Heart left ventricle (tissue), 16 donors: ENCODE measurements at regions not wholly inside any gene's neighbourhood (a gene's known extent, or its start where the extent isn't known, plus 50 kb on each side); places are given as distances from the start of the nearest gene placed in this dataset.

Experiments used
- ATAC-seq, 4 donors: fragments of 200-7000 bp; cut with Tn5 transposase; one replicate each; pipeline ENCODE4 v1.9.1; 2020 to 2022; ENCODE audit warnings: moderate library complexity in 4 of 4, mild to moderate bottlenecking in 3 of 4, moderate number of reproducible peaks in 1 of 4
- DNase-seq, 5 donors: peaks; one replicate each; pipeline ENCODE4 v3.0.0-alpha.2; 2020
- H3K27ac ChIP-seq, 12 donors: fragments of 200-600 bp; sonication (generic) in 4 of 12; one replicate each; pipeline versions ENCODE4 v1.5.0 to v1.8.0; 2016 to 2022; ENCODE audit warnings: mild to moderate bottlenecking in 2 of 12
- H3K27me3 ChIP-seq, 9 donors: fragments of 200-600 bp; sonication (generic) in 2 of 9; one replicate each; pipeline versions ENCODE4 v1.5.1 to v1.8.0; 2016 to 2022; ENCODE audit warnings: mild to moderate bottlenecking in 3 of 9
- H3K36me3 ChIP-seq, 9 donors: fragments of 200-600 bp; sonication (generic) in 2 of 9; one replicate each; pipeline versions ENCODE4 v1.5.0 to v1.8.0; 2018 to 2022; ENCODE audit warnings: mild to moderate bottlenecking in 2 of 9
- H3K4me1 ChIP-seq, 12 donors: fragments of 200-600 bp; sonication (generic) in 4 of 12; one replicate each; pipeline versions ENCODE4 v1.5.0 to v1.8.0; 2016 to 2022; ENCODE audit warnings: mild to moderate bottlenecking in 3 of 12
- H3K4me3 ChIP-seq, 12 donors: fragments of 200-600 bp; sonication (generic) in 4 of 12; one replicate each; pipeline versions ENCODE4 v1.5.0 to v1.8.0; 2017 to 2022; ENCODE audit warnings: mild to moderate bottlenecking in 9 of 12, moderate library complexity in 4 of 12
- H3K9me3 ChIP-seq, 12 donors: fragments of 200-600 bp; sonication (generic) in 4 of 12; one replicate each; pipeline versions ENCODE4 v1.5.0 to v1.8.0; 2016 to 2022; ENCODE audit warnings: mild to moderate bottlenecking in 1 of 12
- POLR2A ChIP-seq, 2 donors: fragments of 450-650 bp; IDR thresholded peaks; one replicate each; pipeline ENCODE4 v1.6.1; 2017; ENCODE audit warnings: antibody characterized with exemption in 2 of 2, mild to moderate bottlenecking in 2 of 2, moderate library complexity in 2 of 2
- WGBS, 4 donors: extraction: QIAGEN DNeasy Blood & Tissue Kit in 2 of 4; methylation state at CpG; one replicate each; pipeline versions ENCODE4 v1.1.5 to v1.1.7; 2013 to 2018; 5-methylcytosine and 5-hydroxymethylcytosine counted together
- intact Hi-C, 10 donors: fragments of 100-400 bp; cut with DNase I; formaldehyde crosslinking; loops; one replicate each; pipeline versions ENCODE4 v1.11.1 to v1.14.2; 2022
- TF ChIP-seq, protein P1 (sequence below), 12 donors: fragments of 200-600 bp; sonication (generic) in 4 of 12; IDR thresholded peaks; one replicate each; pipeline versions ENCODE4 v1.5.0 to v1.8.0; 2018 to 2022; ENCODE audit warnings: antibody characterized with exemption in 12 of 12, mild to moderate bottlenecking in 5 of 12
- donor health status: ischemic (EF 13 %, LVEDD 7.1; RV severe dilation, severe dysfunction).
- donor health status: healthy with polysubstance abuse.
- donor health status: DM: no; HTN: yes; CAD: no.
- donor health status: DM: no; HTN: no; CAD: no.
- donor health status: ischemic (EF 25% LVEDD 6.9; RV normal size, moderate dysfunction).
- donor health status: ischemic (EF 25% LVEDD 5.7; RV mildly dilated, moderate dysfunction).
- donor health status: healthy.
- donor health status: DM: yes; HTN: yes; CAD: no.
- donor health status: ischemic (EF 35%, LVEDD 5.7; RV mildly dilated, moderate dysfunction).
- donor health status: nonischemic (EF 11% LVEDD 7.7; RV severe dilation, severe dysfunction).
- donor health status: DM: yes; HTN: yes; CAD: no.
- donor health status: PGD.
- donor health status: ischemic (EF 29% LVEDD 5.4; RV normal size, mild dysfunction).
- donor health status: nonischemic (EF 23%, LVEDD 6.1; RV moderate dilation, normal function).

DNA sequence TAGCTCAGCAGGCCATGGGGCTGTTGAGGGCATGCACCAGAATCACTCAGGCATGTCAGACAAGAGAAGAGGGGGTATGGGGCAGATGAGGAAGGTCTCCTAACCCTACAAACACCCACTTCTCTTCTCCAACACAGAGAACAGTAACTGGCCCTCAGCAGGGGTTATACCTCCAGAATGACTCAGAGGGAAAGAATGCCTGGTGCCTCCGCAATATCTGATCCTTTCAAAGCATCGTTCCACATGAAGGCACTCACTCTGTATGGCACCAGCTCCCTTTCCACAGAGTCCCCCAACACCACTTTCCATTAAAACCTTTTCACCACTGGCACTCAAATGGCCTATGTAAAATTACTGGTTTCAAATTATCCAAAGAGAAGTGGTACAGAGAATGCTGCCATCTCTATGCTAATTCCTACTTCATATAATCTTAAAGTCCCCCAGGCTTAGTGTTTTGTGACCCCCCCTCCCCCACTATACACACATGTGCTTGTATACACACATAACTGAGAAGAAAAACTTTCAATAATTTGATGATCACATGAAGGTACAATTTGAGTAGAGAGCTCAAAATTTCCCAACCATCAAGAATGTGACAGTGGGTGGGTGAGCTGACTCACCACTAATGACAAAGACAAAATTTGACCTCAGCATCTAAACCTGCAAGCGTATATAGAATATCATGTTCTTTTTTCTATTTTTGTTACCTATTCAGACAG is 91.5 kb downstream of the SIPA1L2 start:
- TF ChIP-seq POLR2A (IDR thresholded peaks at IDR 0.05) = no peak
- TF ChIP-seq, protein P1, sequence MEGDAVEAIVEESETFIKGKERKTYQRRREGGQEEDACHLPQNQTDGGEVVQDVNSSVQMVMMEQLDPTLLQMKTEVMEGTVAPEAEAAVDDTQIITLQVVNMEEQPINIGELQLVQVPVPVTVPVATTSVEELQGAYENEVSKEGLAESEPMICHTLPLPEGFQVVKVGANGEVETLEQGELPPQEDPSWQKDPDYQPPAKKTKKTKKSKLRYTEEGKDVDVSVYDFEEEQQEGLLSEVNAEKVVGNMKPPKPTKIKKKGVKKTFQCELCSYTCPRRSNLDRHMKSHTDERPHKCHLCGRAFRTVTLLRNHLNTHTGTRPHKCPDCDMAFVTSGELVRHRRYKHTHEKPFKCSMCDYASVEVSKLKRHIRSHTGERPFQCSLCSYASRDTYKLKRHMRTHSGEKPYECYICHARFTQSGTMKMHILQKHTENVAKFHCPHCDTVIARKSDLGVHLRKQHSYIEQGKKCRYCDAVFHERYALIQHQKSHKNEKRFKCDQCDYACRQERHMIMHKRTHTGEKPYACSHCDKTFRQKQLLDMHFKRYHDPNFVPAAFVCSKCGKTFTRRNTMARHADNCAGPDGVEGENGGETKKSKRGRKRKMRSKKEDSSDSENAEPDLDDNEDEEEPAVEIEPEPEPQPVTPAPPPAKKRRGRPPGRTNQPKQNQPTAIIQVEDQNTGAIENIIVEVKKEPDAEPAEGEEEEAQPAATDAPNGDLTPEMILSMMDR (IDR thresholded peaks at IDR 0.05) = no peak
- H3K27me3 ChIP-seq = no peaks in the 10 kb centered on the region
- no peaks in the 10 kb centered on the region for H3K36me3 ChIP-seq
- H3K4me3 ChIP-seq = no peak overlapping the region
- DNase-seq (no peak), ATAC-seq (peak in 3 of 4 donors; percentile 35 to 54 (median 37))
- H3K9me3 ChIP-seq = peaks cover 0 to 4% (median 0%) of the 10 kb centered on the region in 12 donors
- 50 to 60% (median 53%) methylated on average over 3 of the region's 3 CpGs for WGBS, 4 donors
- H3K27ac ChIP-seq = no peak overlapping the region
- peaks cover 0 to 61% (median 25%) of the 10 kb centered on the region in 12 donors for H3K4me1 ChIP-seq
- intact Hi-C loops = no loop called here

DNA sequence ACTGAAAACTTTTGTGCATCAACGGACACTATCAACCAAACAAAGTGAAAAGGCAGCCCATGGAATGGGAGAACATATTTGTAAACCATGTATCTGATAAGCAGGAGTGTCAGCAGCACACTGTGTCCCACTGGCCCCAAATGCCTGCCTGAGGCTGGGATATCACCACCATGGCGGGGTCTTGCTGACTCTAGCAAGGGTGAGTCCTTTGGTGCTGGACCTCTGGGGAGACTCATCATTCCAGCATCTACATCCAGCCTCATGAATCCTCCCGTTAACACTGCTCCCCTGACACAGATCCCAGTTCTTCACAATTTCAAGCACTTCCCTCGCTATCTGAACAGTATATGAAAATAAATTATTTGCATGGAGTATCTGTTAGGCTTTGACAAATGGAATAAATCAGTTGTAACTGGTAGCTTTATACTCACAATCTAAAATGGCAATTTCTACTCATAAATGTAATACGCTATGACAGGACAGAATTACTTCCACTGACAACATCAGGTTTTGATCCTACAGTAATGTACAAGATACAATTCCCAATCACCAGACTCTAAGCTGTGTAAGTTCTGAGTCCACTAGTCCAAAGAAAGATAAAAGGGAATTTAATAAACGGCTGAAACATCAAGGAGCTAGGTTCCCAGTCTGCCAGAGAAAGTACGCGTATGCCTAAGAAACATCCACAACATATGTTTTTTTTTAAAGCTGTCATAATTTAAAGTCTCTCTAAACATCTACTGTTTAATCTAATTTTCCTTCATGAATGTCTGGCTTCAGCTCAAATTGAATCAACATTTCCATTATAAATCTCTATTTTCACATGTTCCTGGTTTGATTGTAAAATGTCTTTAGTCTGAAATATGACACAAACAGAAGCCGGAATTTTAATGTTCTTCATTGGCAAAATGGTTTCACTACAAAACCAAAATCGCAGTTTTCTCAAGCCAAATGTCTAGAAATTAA is 95.1 kb downstream of the SIPA1L2 start:
- H3K4me3 ChIP-seq = no peak overlapping the region
- DNase-seq = no peak
- 82 to 88% (median 84%) methylated on average over 10 of the region's 10 CpGs for WGBS, 4 donors
- peak in 3 of 4 donors; percentile 25 to 65 (median 50) for ATAC-seq
- intact Hi-C loops = no loop called here
- H3K4me1 ChIP-seq = peaks cover 0 to 61% (median 26%) of the 10 kb centered on the region in 12 donors
- peaks cover 0 to 4% (median 0%) of the 10 kb centered on the region in 12 donors for H3K9me3 ChIP-seq
- no peak overlapping the region for H3K27ac ChIP-seq
- H3K27me3 ChIP-seq = no peaks in the 10 kb centered on the region
- H3K36me3 ChIP-seq = peaks cover 0 to 13% (median 0%) of the 10 kb centered on the region in 9 donors
- no peak for TF ChIP-seq POLR2A (IDR thresholded peaks at IDR 0.05)
- TF ChIP-seq, protein P1 (IDR thresholded peaks at IDR 0.05) = no peak

DNA sequence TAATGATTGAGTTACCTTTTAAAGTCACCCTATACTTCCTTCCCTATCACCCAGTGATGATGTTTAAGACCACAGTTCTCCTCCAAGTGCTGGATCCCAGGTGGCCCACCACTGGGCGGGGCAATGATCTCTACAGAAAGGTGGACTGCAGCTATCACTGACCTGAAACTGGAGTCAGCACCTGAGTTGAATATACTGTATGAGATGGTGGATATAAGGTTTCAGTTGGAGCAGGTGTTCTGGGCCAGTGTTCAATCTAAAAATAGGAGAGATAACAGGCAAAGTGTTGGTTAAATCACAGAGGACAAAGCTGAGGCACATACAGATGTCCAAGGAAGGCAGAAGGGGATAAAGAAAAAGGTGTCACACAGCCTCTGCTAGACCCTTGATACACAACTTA is 96.6 kb downstream of the SIPA1L2 start:
- Histone ChIP-seq H3K4me3 (no peak overlapping the region), H3K27ac (no peak overlapping the region), H3K9me3 (peaks cover 0 to 4% (median 0%) of the 10 kb centered on the region in 12 donors), H3K27me3 (no peaks in the 10 kb centered on the region), H3K4me1 (peaks cover 0 to 60% (median 25%) of the 10 kb centered on the region in 12 donors), H3K36me3 (peaks cover 0 to 13% (median 0%) of the 10 kb centered on the region in 9 donors)
- intact Hi-C loops = no loop called here
- ATAC-seq = peak in 3 of 4 donors; percentile 36 to 57 (median 55)
- TF ChIP-seq POLR2A (IDR thresholded peaks at IDR 0.05) = no peak
- TF ChIP-seq, protein P1 (IDR thresholded peaks at IDR 0.05) = no peak
- no peak for DNase-seq
- WGBS, 4 donors = 91 to 100% (median 97%) methylated on average over 1 of the region's 1 CpG

DNA sequence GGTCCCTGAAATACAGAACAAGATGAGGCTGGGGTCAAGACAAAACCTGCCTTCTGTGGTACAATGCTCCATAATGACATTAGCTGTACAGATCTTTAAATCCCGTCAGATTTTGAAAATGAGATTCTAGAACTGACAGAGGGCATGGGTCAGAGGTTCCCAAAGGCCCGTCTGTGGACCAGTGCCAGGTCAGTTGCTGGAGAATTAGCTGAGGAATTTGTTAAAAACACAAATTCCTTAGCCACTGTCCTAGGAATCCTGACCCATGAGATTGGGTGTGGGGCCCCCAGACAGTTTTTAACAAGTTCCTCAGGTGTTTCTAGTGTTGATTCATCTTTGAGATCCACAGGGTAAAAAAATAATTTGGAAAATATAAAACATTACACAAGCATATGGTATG is 97.0 kb downstream of the SIPA1L2 start:
- Histone ChIP-seq H3K4me1 (peaks cover 0 to 58% (median 23%) of the 10 kb centered on the region in 12 donors), H3K9me3 (peaks cover 0 to 4% (median 0%) of the 10 kb centered on the region in 12 donors), H3K4me3 (no peak overlapping the region), H3K27me3 (no peaks in the 10 kb centered on the region), H3K27ac (no peak overlapping the region), H3K36me3 (peaks cover 0 to 13% (median 0%) of the 10 kb centered on the region in 9 donors)
- ATAC-seq = no peak
- intact Hi-C loops = no loop called here
- TF ChIP-seq, protein P1 (IDR thresholded peaks at IDR 0.05) = no peak
- TF ChIP-seq POLR2A (IDR thresholded peaks at IDR 0.05) = no peak
- DNase-seq = no peak
- 80 to 93% (median 83%) methylated on average over 2 of the region's 2 CpGs for WGBS, 4 donors
